ENCODE measurements at regions not wholly inside any gene's neighbourhood (a gene's known extent, or its start where the extent isn't known, plus 50 kb on each side); places are given as distances from the start of the nearest gene placed in this dataset.

- Histone ChIP-seq H3K27ac (replicated peaks) (no peak overlapping the region), H3K4me3 (replicated peaks; ENCODE audit: insufficient read depth, low read length) (no peak overlapping the region), H3K27me3 (ENCODE audit: insufficient read depth, poor library complexity, severe bottlenecking) (no peaks in the 10 kb centered on the region)
- no peak for TF ChIP-seq CTCF (IDR thresholded peaks at IDR 0.05; ENCODE audit: insufficient read depth, low read length)
- TF ChIP-seq POLR2AphosphoS5 (IDR thresholded peaks at IDR 0.05; ENCODE audit: low read depth) = no peak
- TF ChIP-seq REST (IDR thresholded peaks at IDR 0.05; ENCODE audit: insufficient replicate concordance, low read depth) = no peak
- no peak for TF ChIP-seq SPI1 (IDR thresholded peaks at IDR 0.05; ENCODE audit: borderline replicate concordance, low read depth)
- TF ChIP-seq GABPA (IDR thresholded peaks at IDR 0.05; ENCODE audit: low read depth) = no peak
- DNase-seq (ENCODE audit: low read depth in 1 of 2, low spot score in 1 of 2) = no peak
Observed at GRCh38 chr14:30165255-30165654, 237.6 kb upstream of the PRKD1 start.

- H3K4me3 ChIP-seq (replicated peaks; ENCODE audit: insufficient read depth, low read length) = no peak overlapping the region
- H3K27me3 ChIP-seq (ENCODE audit: insufficient read depth, poor library complexity, severe bottlenecking) = no peaks in the 10 kb centered on the region
- DNase-seq (ENCODE audit: low read depth in 1 of 2, low spot score in 1 of 2) = no peak
- H3K27ac ChIP-seq (replicated peaks) = no peak overlapping the region
- no peak for TF ChIP-seq GABPA (IDR thresholded peaks at IDR 0.05; ENCODE audit: low read depth)
- no peak for TF ChIP-seq POLR2AphosphoS5 (IDR thresholded peaks at IDR 0.05; ENCODE audit: low read depth)
Observed at GRCh38 chr14:30177781-30178180, 250.1 kb upstream of the PRKD1 start.

GRCh38 chr14:30179381-30180130, 251.9 kb upstream of the PRKD1 start:
- H3K27me3 ChIP-seq (ENCODE audit: insufficient read depth, poor library complexity, severe bottlenecking) = no peaks in the 10 kb centered on the region
- DNase-seq (ENCODE audit: low read depth in 1 of 2, low spot score in 1 of 2) = no peak
- H3K27ac ChIP-seq (replicated peaks) = no peak overlapping the region
- TF ChIP-seq REST (IDR thresholded peaks at IDR 0.05; ENCODE audit: insufficient replicate concordance, low read depth) (no peak), SPI1 (IDR thresholded peaks at IDR 0.05; ENCODE audit: borderline replicate concordance, low read depth) (no peak), GABPA (IDR thresholded peaks at IDR 0.05; ENCODE audit: low read depth) (no peak)
- no peak overlapping the region for H3K4me3 ChIP-seq (replicated peaks; ENCODE audit: insufficient read depth, low read length)

- Histone ChIP-seq H3K27me3 (ENCODE audit: insufficient read depth, poor library complexity, severe bottlenecking) (no peaks in the 10 kb centered on the region), H3K4me3 (replicated peaks; ENCODE audit: insufficient read depth, low read length) (no peak overlapping the region), H3K27ac (replicated peaks) (no peak overlapping the region)
- DNase-seq (ENCODE audit: low read depth in 1 of 2, low spot score in 1 of 2) = no peak
- no peak for TF ChIP-seq GABPA (IDR thresholded peaks at IDR 0.05; ENCODE audit: low read depth)
- no peak for TF ChIP-seq REST (IDR thresholded peaks at IDR 0.05; ENCODE audit: insufficient replicate concordance, low read depth)
- no peak for TF ChIP-seq POLR2AphosphoS5 (IDR thresholded peaks at IDR 0.05; ENCODE audit: low read depth)
- TF ChIP-seq CTCF (IDR thresholded peaks at IDR 0.05; ENCODE audit: insufficient read depth, low read length) = no peak
- no peak for TF ChIP-seq SPI1 (IDR thresholded peaks at IDR 0.05; ENCODE audit: borderline replicate concordance, low read depth)
Observed at GRCh38 chr14:30180219-30180618, 252.6 kb upstream of the PRKD1 start.

Data from HL-60 (cell line).